HepG2 (cell line): ENCODE measurements at regions not wholly inside any gene's neighbourhood (a gene's known extent, or its start where the extent isn't known, plus 50 kb on each side); places are given as distances from the start of the nearest gene placed in this dataset.
"Not testable (repeated sequence)": the region's sequence is repeated elsewhere in the genome, so short reads cannot be mapped to it uniquely, and the experiment has no call there.

Source experiments
- ATAC-seq: fragments of 200-7000 bp; cut with Tn5 transposase; 3 replicates; pipeline ENCODE4 v1.9.1; 2020; ENCODE audit warnings: mild to moderate bottlenecking, moderate library complexity
- BruUV-seq: library from RNA; stranded (reverse); fragments of 400-500 nt; replicated peaks from 2 replicates; lab custom pipeline; 2021; lab: Mats Ljungman, UMichigan
- CTCF ChIA-PET: fragments of 300-600 bp; formaldehyde crosslinking; extraction: SDS; loops from one replicate; lab custom pipeline; 2021; ENCODE audit warnings: low total read pairs, inconsistent platforms, low intra/inter-chr PET ratio; lab: Yijun Ruan, JAX
- POLR2A ChIA-PET: fragments of 350-600 bp; sonication (Branson Sonifier 250); formaldehyde crosslinking; loops from one replicate; lab custom pipeline; 2020; ENCODE audit warnings: antibody characterized with exemption, inconsistent platforms; lab: Yijun Ruan, JAX
- DNase-seq: peaks from one replicate; pipeline ENCODE4 v3.0.0-alpha.2; 2015; ENCODE audit warnings: low spot score
- FAIRE-seq: peaks from 3 replicates; lab custom pipeline; 2011; peaks lifted over from hg19 to GRCh38; lab: Jason Lieb, UNC
- H2AFZ ChIP-seq: one replicate; pipeline ENCODE4 v1.6.1; 2011; ENCODE audit warnings: low read length, inconsistent platforms
- H3K27ac ChIP-seq: fragments of 300-600 bp; 3 replicates; pipeline ENCODE4 v1.8.0; 2011; ENCODE audit warnings: mixed run types, mild to moderate bottlenecking, mixed read lengths, low read length, inconsistent platforms; ENCODE audit not compliant: insufficient read depth; ENCODE audit errors: extremely low read length
- H3K27me3 ChIP-seq, 2 experiments: fragments of 200-600 bp in 1 of 2; 2 replicates in 1 of 2; 3 replicates in 1 of 2; pipeline versions ENCODE4 v1.6.0 to v1.8.0; 2011; ENCODE audit warnings: low read length in 2 of 2, mild to moderate bottlenecking in 2 of 2, moderate library complexity in 2 of 2, inconsistent platforms in 1 of 2; ENCODE audit not compliant: insufficient read depth in 2 of 2, control insufficient read depth in 1 of 2
- H3K36me3 ChIP-seq, 2 experiments: fragments of 200-600 bp in 1 of 2; replicated peaks in 1 of 2; 2 replicates in 1 of 2; 3 replicates in 1 of 2; pipeline versions ENCODE4 v1.5.1 to v1.8.0; 2011; ENCODE audit warnings: low read length in 2 of 2, inconsistent platforms in 1 of 2; ENCODE audit not compliant: insufficient read depth in 2 of 2, control insufficient read depth in 1 of 2
- H3K4me1 ChIP-seq: 2 replicates; pipeline ENCODE4 v1.5.1; 2012; ENCODE audit warnings: low read length, inconsistent platforms; ENCODE audit not compliant: insufficient read depth
- H3K4me2 ChIP-seq: 2 replicates; pipeline ENCODE4 v1.6.0; 2011; ENCODE audit warnings: low read depth, low read length, inconsistent platforms
- H3K4me3 ChIP-seq, 3 experiments: fragments of 200-600 bp in 1 of 3; sonication (generic), shearing (Covaris generic) in 1 of 3; replicated peaks in 1 of 3; 2 replicates each; pipeline ENCODE4 v1.5.1; 2011 to 2016; ENCODE audit warnings: low read length in 3 of 3, inconsistent platforms in 2 of 3, low read depth in 2 of 3, mild to moderate bottlenecking in 2 of 3, control low read depth in 1 of 3, mixed read lengths in 1 of 3; ENCODE audit not compliant: insufficient read depth in 1 of 3
- H3K79me2 ChIP-seq: one replicate; pipeline ENCODE4 v1.6.1; 2011; ENCODE audit warnings: low read length, inconsistent platforms; ENCODE audit not compliant: insufficient read depth
- H3K9ac ChIP-seq: 2 replicates; pipeline ENCODE4 v1.6.0; 2011; ENCODE audit warnings: mild to moderate bottlenecking, low read depth, low read length, inconsistent platforms; ENCODE audit not compliant: insufficient read depth
- H3K9me3 ChIP-seq: 2 replicates; pipeline ENCODE4 v1.5.1; 2012; ENCODE audit warnings: mild to moderate bottlenecking, low read length
- H4K20me1 ChIP-seq: 2 replicates; pipeline ENCODE4 v1.6.0; 2011; ENCODE audit warnings: inconsistent platforms, mild to moderate bottlenecking, low read length, moderate library complexity; ENCODE audit not compliant: insufficient read depth
- FOXJ3 ChIP-seq: sonication (generic); formaldehyde crosslinking; IDR thresholded peaks from 2 replicates; pipeline ENCODE4 v1.4.0; 2020; ENCODE audit warnings: missing genetic modification reagents, mild to moderate bottlenecking, borderline replicate concordance
- HOXA7 ChIP-seq: sonication (generic); formaldehyde crosslinking; IDR thresholded peaks from 2 replicates; pipeline ENCODE4 v1.8.1; 2022; ENCODE audit warnings: mild to moderate bottlenecking, missing genetic modification reagents, moderate library complexity
- HOXD1 ChIP-seq: sonication (generic); formaldehyde crosslinking; IDR thresholded peaks from 2 replicates; pipeline ENCODE4 v1.5.0; 2020; ENCODE audit warnings: missing genetic modification reagents
- IRF2 ChIP-seq: IDR thresholded peaks from 2 replicates; pipeline ENCODE4 v1.6.1; 2018; ENCODE audit warnings: missing genetic modification reagents, missing compliant biosample characterization
- PCBP2 ChIP-seq: fragments of 200-400 bp; formaldehyde crosslinking; optimal IDR thresholded peaks from 2 replicates; pipeline ENCODE3; 2018; ENCODE audit warnings: low read length, low read depth; ENCODE audit not compliant: poor library complexity, severe bottlenecking
- SCMH1 ChIP-seq: sonication (generic); formaldehyde crosslinking; IDR thresholded peaks from 2 replicates; pipeline ENCODE4 v1.9.0; 2021; ENCODE audit warnings: missing genetic modification reagents, mild to moderate bottlenecking, borderline replicate concordance
- SRF ChIP-seq: IDR thresholded peaks from 2 replicates; pipeline ENCODE4 v1.6.1; 2011; ENCODE audit warnings: mild to moderate bottlenecking, low read depth, low read length, moderate library complexity
- TCF7 ChIP-seq: sonication (generic); IDR thresholded peaks from 2 replicates; pipeline ENCODE4 v1.6.1; 2016; ENCODE audit warnings: antibody characterized with exemption, low read depth
- TOE1 ChIP-seq: sonication (generic); formaldehyde crosslinking; IDR thresholded peaks from 2 replicates; pipeline ENCODE4 v1.4.0; 2020; ENCODE audit warnings: mild to moderate bottlenecking, missing genetic modification reagents
- ZNF383 ChIP-seq: sonication (generic); formaldehyde crosslinking; IDR thresholded peaks from 2 replicates; pipeline ENCODE4 v1.4.0; 2020; ENCODE audit warnings: missing genetic modification reagents, mild to moderate bottlenecking, borderline replicate concordance
- ZNF468 ChIP-seq: sonication (generic); formaldehyde crosslinking; IDR thresholded peaks from 2 replicates; pipeline ENCODE4 v1.8.0; 2022; ENCODE audit warnings: mild to moderate bottlenecking, moderate library complexity, missing genetic modification reagents
- ZNF615 ChIP-seq: sonication (generic); formaldehyde crosslinking; IDR thresholded peaks from 2 replicates; pipeline ENCODE4 v1.5.0; 2020; ENCODE audit warnings: mild to moderate bottlenecking, missing genetic modification reagents, borderline replicate concordance
- ZNF766 ChIP-seq: sonication (generic); formaldehyde crosslinking; IDR thresholded peaks from 2 replicates; pipeline ENCODE4 v1.5.0; 2020; ENCODE audit warnings: missing genetic modification reagents, borderline replicate concordance
- ZNF782 ChIP-seq: sonication (generic); formaldehyde crosslinking; IDR thresholded peaks from 2 replicates; pipeline ENCODE4 v1.4.0; 2020; ENCODE audit warnings: missing genetic modification reagents, mild to moderate bottlenecking, borderline replicate concordance
- WGBS: methylation state at CpG from one replicate; pipeline ENCODE4 v1.1.6; 2017; ENCODE audit warnings: low lambda C conversion rate; 5-methylcytosine and 5-hydroxymethylcytosine counted together
- in situ Hi-C: cut with HindIII; loops from 2 replicates; pipeline ENCODE4 v1.10.0; 2017; ENCODE audit warnings: low pct_unique_long_range_greater_than_20kb; ENCODE audit not compliant: extremely low pct_ligation_motif_present
- intact Hi-C: fragments of 100-400 bp; cut with micrococcal nuclease; formaldehyde crosslinking; loops from one replicate; pipeline ENCODE4 v1.10.0; 2022; ENCODE audit not compliant: unreplicated experiment
- TF ChIP-seq, protein P1 (sequence below): sonication (generic); formaldehyde crosslinking; IDR thresholded peaks from 2 replicates; pipeline ENCODE4 v1.4.0; 2020; ENCODE audit warnings: low read depth, mild to moderate bottlenecking, missing genetic modification reagents

DNA sequence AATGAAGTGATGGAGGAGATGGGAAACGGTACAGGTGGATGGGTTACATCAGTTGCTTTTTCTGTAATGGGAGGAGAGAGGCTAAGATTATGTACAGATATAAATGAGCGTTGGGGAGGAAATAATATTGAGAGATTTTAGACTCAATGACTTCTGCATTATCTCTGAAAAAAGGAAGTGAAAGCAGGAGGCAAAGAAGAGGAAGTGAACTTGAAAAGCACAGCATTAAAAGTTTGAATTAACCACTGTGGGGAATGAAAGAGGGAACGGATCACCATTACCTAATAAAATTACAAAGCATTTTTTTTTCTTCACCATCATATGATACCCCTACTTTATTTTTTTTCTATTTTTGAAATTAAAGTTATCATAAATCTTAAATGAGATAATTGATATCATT lies 1025.5 kb downstream of the RPA4 start:
- TF ChIP-seq IRF2 = no peak
- no peak for TF ChIP-seq ZNF468
- no peak for TF ChIP-seq HOXD1 (CRISPR knock-in tag)
- no peak for TF ChIP-seq ZNF615
- no peak for TF ChIP-seq ZNF766
- TF ChIP-seq SRF = no peak
- TF ChIP-seq, protein P1, sequence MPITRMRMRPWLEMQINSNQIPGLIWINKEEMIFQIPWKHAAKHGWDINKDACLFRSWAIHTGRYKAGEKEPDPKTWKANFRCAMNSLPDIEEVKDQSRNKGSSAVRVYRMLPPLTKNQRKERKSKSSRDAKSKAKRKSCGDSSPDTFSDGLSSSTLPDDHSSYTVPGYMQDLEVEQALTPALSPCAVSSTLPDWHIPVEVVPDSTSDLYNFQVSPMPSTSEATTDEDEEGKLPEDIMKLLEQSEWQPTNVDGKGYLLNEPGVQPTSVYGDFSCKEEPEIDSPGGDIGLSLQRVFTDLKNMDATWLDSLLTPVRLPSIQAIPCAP (CRISPR knock-in tag) = no peak
- TF ChIP-seq TCF7 = no peak
- TF ChIP-seq TOE1 (CRISPR knock-in tag) = no peak
- TF ChIP-seq SCMH1 = no peak
- TF ChIP-seq HOXA7 = no peak
- no peak for TF ChIP-seq FOXJ3 (CRISPR knock-in tag)
- TF ChIP-seq PCBP2 = no peak
- no peak for TF ChIP-seq ZNF782
- TF ChIP-seq ZNF383 (CRISPR knock-in tag) = no peak
- WGBS = 0% methylated on average over 3 of the region's 3 CpGs
- intact Hi-C loops = no loop called here
- Histone ChIP-seq H3K4me1 (no peaks in the 10 kb centered on the region), H3K4me3 (no peak overlapping the region), H4K20me1 (no peaks in the 10 kb centered on the region), H3K36me3 (no peaks in the 10 kb centered on the region), H2AFZ (no peak overlapping the region), H3K27me3 (no peaks in the 10 kb centered on the region), H3K79me2 (no peaks in the 10 kb centered on the region), H3K4me2 (no peak overlapping the region), H3K9ac (no peak overlapping the region), H3K9me3 (no peaks in the 10 kb centered on the region), H3K27ac (no peak overlapping the region)
- in situ Hi-C loops = no loop called here
- POLR2A ChIA-PET = no interaction called here
- ATAC-seq = no peak
- FAIRE-seq = no peak
- BruUV-seq = no TSS peak
- CTCF ChIA-PET = no interaction called here
- no peak for DNase-seq

DNA sequence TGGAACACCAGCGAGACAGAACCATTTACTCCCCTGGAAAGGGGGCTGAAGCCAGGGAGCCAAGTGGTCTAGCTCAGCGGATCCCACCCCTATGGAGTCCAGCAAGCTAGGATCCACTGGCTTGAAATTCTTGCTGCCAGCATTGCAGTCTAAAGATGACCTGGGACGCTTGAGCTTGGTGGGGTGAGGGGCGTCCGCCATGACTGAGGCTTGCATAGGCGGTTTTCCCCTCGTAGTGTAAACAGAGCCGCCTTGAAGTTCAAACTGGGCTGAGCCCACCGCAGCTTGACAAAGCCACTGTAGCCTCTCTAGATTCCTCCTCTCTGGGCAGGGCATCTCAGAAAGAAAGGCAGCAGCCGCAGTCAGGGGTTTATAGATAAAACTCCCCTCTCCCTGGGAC lies 1031.7 kb downstream of the RPA4 start:
- H3K4me2 ChIP-seq, ATAC-seq, intact Hi-C loops, H3K9me3 ChIP-seq, H3K9ac ChIP-seq, H3K27me3 ChIP-seq, H4K20me1 ChIP-seq, H2AFZ ChIP-seq, H3K4me3 ChIP-seq, H3K79me2 ChIP-seq, POLR2A ChIA-PET, BruUV-seq, H3K27ac ChIP-seq, H3K36me3 ChIP-seq, CTCF ChIA-PET, H3K4me1 ChIP-seq, DNase-seq, FAIRE-seq, in situ Hi-C loops: not testable (repeated sequence)
- WGBS = 70% methylated on average over 2 of the region's 10 CpGs

DNA sequence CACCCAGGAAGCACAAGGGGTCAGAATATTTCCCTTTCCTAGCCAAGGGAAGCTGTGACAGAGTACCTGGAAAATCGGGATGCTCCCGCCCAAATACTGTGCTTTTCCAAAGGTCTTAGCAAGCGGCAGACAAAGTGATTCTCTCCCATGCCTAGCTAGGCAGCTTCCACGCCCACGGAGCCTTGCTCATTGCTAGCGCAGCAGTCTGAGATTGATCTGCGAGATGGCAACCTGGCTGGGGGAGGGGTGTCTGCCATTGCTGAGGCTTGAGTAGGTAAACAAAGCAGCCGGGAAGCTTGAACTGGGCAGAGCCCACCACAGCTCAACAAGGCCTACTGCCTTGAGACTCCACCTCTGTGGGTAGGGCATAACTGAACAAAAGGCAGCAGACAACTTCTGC lies 1037.5 kb downstream of the RPA4 start:
- ATAC-seq, H2AFZ ChIP-seq, H3K9me3 ChIP-seq, intact Hi-C loops, FAIRE-seq, DNase-seq, H3K27me3 ChIP-seq, H3K79me2 ChIP-seq, H4K20me1 ChIP-seq, POLR2A ChIA-PET, H3K27ac ChIP-seq, H3K4me3 ChIP-seq, H3K4me1 ChIP-seq, BruUV-seq, H3K9ac ChIP-seq, H3K36me3 ChIP-seq, in situ Hi-C loops, CTCF ChIA-PET: not testable (repeated sequence)
- H3K4me2 ChIP-seq = peak overlapping the region; percentile 1; the same call in 1 of the 2 replicates
- WGBS = 5% methylated on average over 4 of the region's 8 CpGs
